ENCODE measurements at regions not wholly inside any gene's neighbourhood (a gene's known extent, or its start where the extent isn't known, plus 50 kb on each side); places are given as distances from the start of the nearest gene placed in this dataset.

GRCh38 chr11:24064309-24064903, 432.4 kb upstream of the LUZP2 start:
- Histone ChIP-seq H3K9me3 (ENCODE audit: insufficient read depth, low read depth, low read length) (no peaks in the 10 kb centered on the region), H3K27ac (ENCODE audit: low read depth, low read length) (no peak overlapping the region), H3K4me3 (ENCODE audit: low read length) (no peak overlapping the region), H3K36me3 (ENCODE audit: insufficient read depth, low read length) (no peaks in the 10 kb centered on the region), H3K4me1 (ENCODE audit: insufficient read depth, low read length) (peaks cover 6% of the 10 kb centered on the region; the same call in 1 of the 2 replicates), H3K9ac (ENCODE audit: low read depth, low read length) (no peak overlapping the region), H3K27me3 (ENCODE audit: insufficient read depth, low read length) (no peaks in the 10 kb centered on the region)
- 84% methylated on average over 6 of the region's 6 CpGs for WGBS

- Histone ChIP-seq H3K27me3 (ENCODE audit: insufficient read depth, low read length) (no peaks in the 10 kb centered on the region), H3K9ac (ENCODE audit: low read depth, low read length) (no peak overlapping the region), H3K9me3 (ENCODE audit: insufficient read depth, low read depth, low read length) (no peaks in the 10 kb centered on the region), H3K4me3 (ENCODE audit: low read length) (no peak overlapping the region), H3K4me1 (ENCODE audit: insufficient read depth, low read length) (peaks cover 13% of the 10 kb centered on the region), H3K27ac (ENCODE audit: low read depth, low read length) (no peak overlapping the region), H3K36me3 (ENCODE audit: insufficient read depth, low read length) (no peaks in the 10 kb centered on the region)
- WGBS: 100% methylated on average over 1 of the region's 2 CpGs
Measured at GRCh38 chr11:24068197-24068596, 428.7 kb upstream of the LUZP2 start.

- no peak overlapping the region for H3K27ac ChIP-seq (ENCODE audit: low read depth, low read length)
- no peak overlapping the region for H3K4me3 ChIP-seq (ENCODE audit: low read length)
- H3K27me3 ChIP-seq (ENCODE audit: insufficient read depth, low read length): no peaks in the 10 kb centered on the region
- H3K4me1 ChIP-seq (ENCODE audit: insufficient read depth, low read length): peaks cover 7% of the 10 kb centered on the region; the same call in 1 of the 2 replicates
- H3K36me3 ChIP-seq (ENCODE audit: insufficient read depth, low read length): no peaks in the 10 kb centered on the region
- no peak overlapping the region for H3K9ac ChIP-seq (ENCODE audit: low read depth, low read length)
- 63% methylated on average over 1 of the region's 3 CpGs for WGBS
- H3K9me3 ChIP-seq (ENCODE audit: insufficient read depth, low read depth, low read length): no peaks in the 10 kb centered on the region
Measured at GRCh38 chr11:24070435-24070834, 426.4 kb upstream of the LUZP2 start.

- WGBS: 96% methylated on average over 3 of the region's 3 CpGs
- Histone ChIP-seq H3K4me1 (ENCODE audit: insufficient read depth, low read length) (no peaks in the 10 kb centered on the region), H3K9ac (ENCODE audit: low read depth, low read length) (no peak overlapping the region), H3K27me3 (ENCODE audit: insufficient read depth, low read length) (no peaks in the 10 kb centered on the region), H3K27ac (ENCODE audit: low read depth, low read length) (no peak overlapping the region), H3K9me3 (ENCODE audit: insufficient read depth, low read depth, low read length) (no peaks in the 10 kb centered on the region), H3K36me3 (ENCODE audit: insufficient read depth, low read length) (no peaks in the 10 kb centered on the region), H3K4me3 (ENCODE audit: low read length) (no peak overlapping the region)
Measured at GRCh38 chr11:24078018-24078417, 418.8 kb upstream of the LUZP2 start.

GRCh38 chr11:24082241-24082640, 414.6 kb upstream of the LUZP2 start:
- 90% methylated on average over 1 of the region's 1 CpG for WGBS
- Histone ChIP-seq H3K36me3 (ENCODE audit: insufficient read depth, low read length) (no peaks in the 10 kb centered on the region), H3K9ac (ENCODE audit: low read depth, low read length) (no peak overlapping the region), H3K9me3 (ENCODE audit: insufficient read depth, low read depth, low read length) (no peaks in the 10 kb centered on the region), H3K4me1 (ENCODE audit: insufficient read depth, low read length) (no peaks in the 10 kb centered on the region), H3K27ac (ENCODE audit: low read depth, low read length) (no peak overlapping the region), H3K4me3 (ENCODE audit: low read length) (no peak overlapping the region), H3K27me3 (ENCODE audit: insufficient read depth, low read length) (no peaks in the 10 kb centered on the region)

- WGBS: 89% methylated on average over 1 of the region's 1 CpG
- Histone ChIP-seq H3K4me3 (ENCODE audit: low read length) (no peak overlapping the region), H3K27me3 (ENCODE audit: insufficient read depth, low read length) (no peaks in the 10 kb centered on the region), H3K4me1 (ENCODE audit: insufficient read depth, low read length) (no peaks in the 10 kb centered on the region), H3K36me3 (ENCODE audit: insufficient read depth, low read length) (no peaks in the 10 kb centered on the region), H3K27ac (ENCODE audit: low read depth, low read length) (no peak overlapping the region), H3K9ac (ENCODE audit: low read depth, low read length) (no peak overlapping the region), H3K9me3 (ENCODE audit: insufficient read depth, low read depth, low read length) (no peaks in the 10 kb centered on the region)
Measured at GRCh38 chr11:24082860-24083259, 414.0 kb upstream of the LUZP2 start.

- Histone ChIP-seq H3K9ac (ENCODE audit: low read depth, low read length) (no peak overlapping the region), H3K27ac (ENCODE audit: low read depth, low read length) (no peak overlapping the region), H3K36me3 (ENCODE audit: insufficient read depth, low read length) (no peaks in the 10 kb centered on the region), H3K4me1 (ENCODE audit: insufficient read depth, low read length) (no peaks in the 10 kb centered on the region), H3K27me3 (ENCODE audit: insufficient read depth, low read length) (no peaks in the 10 kb centered on the region), H3K9me3 (ENCODE audit: insufficient read depth, low read depth, low read length) (no peaks in the 10 kb centered on the region), H3K4me3 (ENCODE audit: low read length) (no peak overlapping the region)
- WGBS: 88% methylated on average over 1 of the region's 1 CpG
Measured at GRCh38 chr11:24084956-24085355, 411.9 kb upstream of the LUZP2 start.

- Histone ChIP-seq H3K27ac (ENCODE audit: low read depth, low read length) (no peak overlapping the region), H3K9me3 (ENCODE audit: insufficient read depth, low read depth, low read length) (no peaks in the 10 kb centered on the region), H3K4me1 (ENCODE audit: insufficient read depth, low read length) (no peaks in the 10 kb centered on the region), H3K36me3 (ENCODE audit: insufficient read depth, low read length) (no peaks in the 10 kb centered on the region), H3K9ac (ENCODE audit: low read depth, low read length) (no peak overlapping the region), H3K4me3 (ENCODE audit: low read length) (no peak overlapping the region), H3K27me3 (ENCODE audit: insufficient read depth, low read length) (no peaks in the 10 kb centered on the region)
- 98% methylated on average over 2 of the region's 2 CpGs for WGBS
Measured at GRCh38 chr11:24086921-24087320, 409.9 kb upstream of the LUZP2 start.

- 95% methylated on average over 1 of the region's 2 CpGs for WGBS
- H3K27ac ChIP-seq (ENCODE audit: low read depth, low read length): no peak overlapping the region
- H3K4me1 ChIP-seq (ENCODE audit: insufficient read depth, low read length): no peaks in the 10 kb centered on the region
- no peaks in the 10 kb centered on the region for H3K36me3 ChIP-seq (ENCODE audit: insufficient read depth, low read length)
- H3K9me3 ChIP-seq (ENCODE audit: insufficient read depth, low read depth, low read length): no peaks in the 10 kb centered on the region
- H3K4me3 ChIP-seq (ENCODE audit: low read length): no peak overlapping the region
- no peaks in the 10 kb centered on the region for H3K27me3 ChIP-seq (ENCODE audit: insufficient read depth, low read length)
- H3K9ac ChIP-seq (ENCODE audit: low read depth, low read length): no peak overlapping the region
Measured at GRCh38 chr11:24091594-24091993, 405.3 kb upstream of the LUZP2 start.

- WGBS: 94% methylated on average over 2 of the region's 2 CpGs
- H3K9ac ChIP-seq (ENCODE audit: low read depth, low read length): no peak overlapping the region
- H3K27me3 ChIP-seq (ENCODE audit: insufficient read depth, low read length): no peaks in the 10 kb centered on the region
- no peaks in the 10 kb centered on the region for H3K36me3 ChIP-seq (ENCODE audit: insufficient read depth, low read length)
- no peak overlapping the region for H3K27ac ChIP-seq (ENCODE audit: low read depth, low read length)
- H3K9me3 ChIP-seq (ENCODE audit: insufficient read depth, low read depth, low read length): no peaks in the 10 kb centered on the region
- H3K4me3 ChIP-seq (ENCODE audit: low read length): no peak overlapping the region
- H3K4me1 ChIP-seq (ENCODE audit: insufficient read depth, low read length): no peaks in the 10 kb centered on the region
Measured at GRCh38 chr11:24093375-24093774, 403.5 kb upstream of the LUZP2 start.

- Histone ChIP-seq H3K9me3 (ENCODE audit: insufficient read depth, low read depth, low read length) (peaks cover 22% of the 10 kb centered on the region), H3K9ac (ENCODE audit: low read depth, low read length) (no peak overlapping the region), H3K4me1 (ENCODE audit: insufficient read depth, low read length) (no peaks in the 10 kb centered on the region), H3K36me3 (ENCODE audit: insufficient read depth, low read length) (no peaks in the 10 kb centered on the region), H3K4me3 (ENCODE audit: low read length) (no peak overlapping the region), H3K27ac (ENCODE audit: low read depth, low read length) (no peak overlapping the region), H3K27me3 (ENCODE audit: insufficient read depth, low read length) (no peaks in the 10 kb centered on the region)
- 96% methylated on average over 3 of the region's 3 CpGs for WGBS
Measured at GRCh38 chr11:24108609-24109008, 388.2 kb upstream of the LUZP2 start.

- Histone ChIP-seq H3K27me3 (ENCODE audit: insufficient read depth, low read length) (no peaks in the 10 kb centered on the region), H3K9me3 (ENCODE audit: insufficient read depth, low read depth, low read length) (no peaks in the 10 kb centered on the region), H3K9ac (ENCODE audit: low read depth, low read length) (no peak overlapping the region), H3K36me3 (ENCODE audit: insufficient read depth, low read length) (no peaks in the 10 kb centered on the region), H3K4me1 (ENCODE audit: insufficient read depth, low read length) (no peaks in the 10 kb centered on the region), H3K4me3 (ENCODE audit: low read length) (no peak overlapping the region), H3K27ac (ENCODE audit: low read depth, low read length) (no peak overlapping the region)
- 90% methylated on average over 3 of the region's 3 CpGs for WGBS
Measured at GRCh38 chr11:24122291-24122690, 374.6 kb upstream of the LUZP2 start.
